Stimulated activated CD8-positive, alpha-beta memory T cell treated with anti-CD3 and anti-CD28 coated beads, Interleukin-4, amount 100 ng/mL, for 1 hour (primary cell): ENCODE measurements at regions not wholly inside any gene's neighbourhood (a gene's known extent, or its start where the extent isn't known, plus 50 kb on each side); places are given as distances from the start of the nearest gene placed in this dataset.
"Not testable (repeated sequence)": the region's sequence is repeated elsewhere in the genome, so short reads cannot be mapped to it uniquely, and the experiment has no call there.

ENCODE experiments used
- DNase-seq, 2 donors: peaks; one replicate each; pipeline ENCODE4 v3.0.0-alpha.2; 2020; ENCODE audit warnings: low read depth in 2 of 2, low spot score in 1 of 2

GRCh38 chr1:229004066-229004833, 266.7 kb upstream of the RAB4A start:
- no peak for DNase-seq

- no peak for DNase-seq
Measured at GRCh38 chr1:229005097-229005496, 265.8 kb upstream of the RAB4A start.

GRCh38 chr1:229005556-229005955, 265.4 kb upstream of the RAB4A start:
- DNase-seq, result no peak

GRCh38 chr1:229006121-229006870, 264.6 kb upstream of the RAB4A start:
- DNase-seq, result no peak

- no peak for DNase-seq
Measured at GRCh38 chr1:229007167-229007566, 263.7 kb upstream of the RAB4A start.

GRCh38 chr1:229007701-229008100, 263.2 kb upstream of the RAB4A start:
- no peak for DNase-seq

GRCh38 chr1:229008347-229008746, 262.6 kb upstream of the RAB4A start:
- not testable (repeated sequence) for DNase-seq

GRCh38 chr1:229011022-229011421, 259.9 kb upstream of the RAB4A start:
- DNase-seq, result no peak

- DNase-seq, result no peak
Measured at GRCh38 chr1:229012823-229013222, 258.1 kb upstream of the RAB4A start.

- no peak for DNase-seq
Measured at GRCh38 chr1:229013981-229014380, 256.9 kb upstream of the RAB4A start.

GRCh38 chr1:229015806-229016205, 255.1 kb upstream of the RAB4A start:
- DNase-seq, result no peak

GRCh38 chr1:229017091-229017490, 253.8 kb upstream of the RAB4A start:
- no peak for DNase-seq

GRCh38 chr1:229018674-229019295, 252.1 kb upstream of the RAB4A start:
- no peak for DNase-seq

- no peak for DNase-seq
Measured at GRCh38 chr1:229019663-229020271, 251.1 kb upstream of the RAB4A start.

GRCh38 chr1:229021034-229021433, 249.9 kb upstream of the RAB4A start:
- DNase-seq, result not testable (repeated sequence)

- DNase-seq, result no peak
Measured at GRCh38 chr1:229022595-229023333, 248.1 kb upstream of the RAB4A start.

GRCh38 chr1:229023651-229024300, 247.1 kb upstream of the RAB4A start:
- no peak for DNase-seq

- no peak for DNase-seq
Measured at GRCh38 chr1:229024528-229025130, 246.3 kb upstream of the RAB4A start.

- DNase-seq, result no peak
Measured at GRCh38 chr1:229025576-229025975, 245.3 kb upstream of the RAB4A start.

GRCh38 chr1:229027158-229027557, 243.8 kb upstream of the RAB4A start:
- DNase-seq, result no peak
